ENCODE measurements at regions not wholly inside any gene's neighbourhood (a gene's known extent, or its start where the extent isn't known, plus 50 kb on each side); places are given as distances from the start of the nearest gene placed in this dataset.
"Not testable (repeated sequence)": the region's sequence is repeated elsewhere in the genome, so short reads cannot be mapped to it uniquely, and the experiment has no call there.

DNA sequence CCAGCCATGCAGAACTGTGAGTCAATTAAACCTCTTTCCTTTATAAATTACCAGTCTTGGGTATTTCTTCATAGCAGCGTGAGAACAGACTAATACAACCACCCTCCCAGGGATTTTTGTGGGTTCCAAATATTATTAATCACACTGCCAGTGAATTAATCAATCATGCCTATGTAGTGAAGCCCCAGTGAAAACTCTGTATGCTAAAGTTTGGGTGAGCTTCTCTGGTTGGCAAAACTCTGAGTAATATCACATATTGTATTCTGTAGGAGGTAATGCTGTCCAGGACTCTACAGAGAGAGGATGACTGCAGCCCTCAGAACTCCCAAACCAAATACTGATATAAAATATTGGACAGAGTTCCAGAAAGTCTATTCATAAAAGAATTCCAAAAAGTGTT is 216.9 kb downstream of the RPAP3 start:
- no peak for DNase-seq (ENCODE audit: low read depth in 2 of 2)

DNA sequence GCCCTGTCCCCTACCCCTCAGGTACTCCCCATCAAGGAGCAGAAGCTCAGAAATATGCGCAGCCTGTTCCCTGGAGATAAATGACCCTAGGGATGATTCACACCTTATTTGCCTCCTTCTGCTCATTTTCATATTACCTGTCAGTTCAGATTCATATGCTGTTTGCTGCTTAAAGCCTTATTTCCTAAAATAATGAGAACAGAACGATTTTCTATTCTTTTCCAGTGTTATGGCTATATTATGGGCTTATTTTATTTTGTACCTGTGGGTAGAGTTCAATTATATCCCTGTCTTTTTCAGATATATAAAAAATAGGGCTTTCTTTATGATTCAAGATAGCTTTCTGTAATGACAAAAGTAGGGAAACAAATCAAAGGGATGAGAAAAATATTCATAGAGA is 224.8 kb downstream of the RPAP3 start:
- no peak for DNase-seq (ENCODE audit: low read depth in 2 of 2)

DNA sequence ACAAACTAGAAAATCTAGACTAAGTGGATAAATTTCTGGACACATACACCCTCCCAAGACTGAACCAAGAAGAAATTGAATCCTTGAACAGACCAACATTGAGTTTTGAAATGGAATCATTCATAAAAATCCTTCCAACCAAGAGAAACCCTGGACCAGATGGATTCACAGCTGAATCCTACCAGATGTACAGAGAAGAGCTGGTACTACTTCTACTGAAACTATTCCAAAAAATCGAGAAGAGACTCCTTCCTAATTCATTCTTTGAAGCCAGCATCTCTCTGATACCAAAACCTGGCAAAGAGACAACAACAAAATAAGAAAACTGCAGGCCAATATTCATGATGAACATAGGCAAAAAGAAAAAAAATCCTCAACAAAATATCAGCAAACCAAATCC is 227.4 kb downstream of the RPAP3 start:
- no peak for DNase-seq (ENCODE audit: low read depth in 2 of 2)

DNA sequence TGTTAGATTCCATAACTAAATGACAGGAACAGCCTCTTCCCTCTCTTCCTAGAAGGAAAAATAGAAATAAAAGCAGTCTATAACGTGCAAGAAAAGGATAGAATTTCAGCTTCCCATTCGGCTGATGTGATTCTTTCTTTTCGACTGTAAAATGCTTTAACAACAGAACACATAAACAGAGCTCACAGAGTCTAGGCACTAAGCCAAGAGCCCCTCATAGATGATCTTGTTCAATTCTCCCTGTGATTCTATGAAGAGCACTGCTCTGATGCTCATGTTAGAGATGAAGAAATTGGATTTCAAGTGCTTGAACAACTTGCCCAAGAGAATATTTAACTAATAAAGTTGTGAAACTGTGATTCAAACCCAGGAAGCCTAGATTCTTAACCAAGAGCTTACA is 232.7 kb downstream of the RPAP3 start:
- no peak for DNase-seq (ENCODE audit: low read depth in 2 of 2)

DNA sequence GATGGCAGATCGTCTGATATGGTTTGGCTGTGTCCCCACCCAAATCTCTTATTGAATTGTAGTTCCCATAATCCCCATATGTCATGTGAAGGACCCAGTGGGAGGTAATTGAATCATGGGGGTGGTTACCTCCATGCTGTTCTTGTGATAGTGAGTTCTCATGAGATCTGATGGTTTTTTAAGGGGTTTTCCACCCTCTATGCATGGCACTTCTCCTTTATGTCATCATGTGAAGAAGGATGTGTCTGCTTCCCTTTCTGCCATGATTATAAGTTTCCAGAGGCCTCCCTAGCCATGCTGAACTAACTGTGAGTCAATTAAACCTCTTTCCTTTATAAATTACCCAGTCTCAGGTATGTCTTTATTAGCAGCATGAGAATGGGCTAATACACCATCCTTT is 235.5 kb downstream of the RPAP3 start:
- not testable (repeated sequence) for DNase-seq (ENCODE audit: low read depth in 2 of 2)

DNA sequence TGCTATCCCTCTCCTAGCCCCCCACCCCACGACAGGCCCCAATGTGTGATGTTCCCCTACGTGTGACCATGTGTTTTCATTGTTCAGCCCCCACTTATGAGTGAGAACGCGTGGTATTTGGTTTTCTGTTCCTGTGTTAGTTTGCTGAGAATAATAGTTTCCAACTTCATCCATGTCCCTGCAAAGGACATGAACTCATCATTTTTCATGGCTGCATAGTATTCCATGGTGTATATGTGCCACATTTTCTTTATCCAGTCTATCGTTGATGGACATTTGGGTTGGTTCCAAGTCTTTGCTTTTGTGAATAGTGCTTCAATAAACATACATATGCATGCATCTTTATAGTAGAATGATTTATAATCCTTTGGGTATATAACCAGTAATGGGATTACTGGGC is 241.9 kb downstream of the RPAP3 start:
- DNase-seq (ENCODE audit: low read depth in 2 of 2), result not testable (repeated sequence)

DNA sequence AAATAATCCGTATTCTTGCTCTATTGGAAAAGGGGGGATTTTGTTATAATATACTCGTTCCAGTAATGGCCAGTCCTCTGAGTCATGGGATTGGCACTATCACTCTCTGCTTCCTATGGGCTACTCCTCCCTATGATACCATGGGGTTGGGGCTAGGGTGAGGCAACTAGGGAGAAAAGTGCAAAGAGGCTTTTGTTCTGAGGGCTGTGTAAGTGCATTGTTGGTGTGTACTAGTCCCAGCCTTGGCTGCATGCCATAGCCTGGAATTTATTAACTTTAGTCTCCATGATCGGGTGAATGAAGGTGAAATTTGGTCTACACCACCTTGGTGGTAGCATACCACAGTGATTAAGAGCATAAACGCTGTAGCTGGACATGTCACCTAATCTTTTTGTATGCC is 247.6 kb downstream of the RPAP3 start:
- DNase-seq (ENCODE audit: low read depth in 2 of 2), result no peak

DNA sequence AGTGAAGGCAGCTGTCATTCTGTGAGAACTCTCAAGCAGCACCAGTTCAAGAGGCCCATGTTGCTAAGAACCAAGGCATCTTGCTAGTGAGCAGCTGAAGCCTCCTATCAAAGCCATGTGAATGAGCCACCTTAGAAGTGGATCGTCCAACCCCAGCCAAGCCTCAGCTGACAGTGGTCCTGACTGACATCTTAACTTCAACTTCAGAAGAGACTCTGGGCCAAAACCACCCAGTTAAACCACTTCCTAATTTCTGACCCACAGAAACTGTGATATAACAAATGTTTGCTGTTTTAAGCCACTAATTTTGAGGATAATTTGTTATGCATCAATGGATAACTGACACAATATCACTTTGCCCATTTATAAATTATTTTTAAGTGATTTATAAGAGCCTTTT is 256.0 kb downstream of the RPAP3 start:
- DNase-seq (ENCODE audit: low read depth in 2 of 2), result no peak

DNA sequence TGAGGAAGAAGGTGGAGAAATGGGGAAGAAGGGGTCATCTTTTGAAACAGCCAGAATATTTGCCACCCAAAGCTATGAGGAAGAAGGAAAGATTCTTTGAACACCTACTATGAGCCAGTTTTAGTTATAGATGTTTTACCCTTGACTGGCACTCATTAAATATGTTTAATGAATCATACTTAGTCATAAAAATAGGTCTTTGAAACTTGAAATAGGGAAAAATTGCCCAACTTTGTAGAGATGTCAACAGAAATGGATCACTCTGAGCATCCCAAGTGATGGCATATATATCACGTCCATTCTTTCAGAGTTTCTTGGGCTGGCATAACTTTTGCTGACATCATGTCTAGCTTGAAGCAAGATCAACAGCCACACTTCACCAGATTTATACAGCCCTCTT is 263.5 kb downstream of the RPAP3 start:
- no peak for DNase-seq (ENCODE audit: low read depth in 2 of 2)

DNA sequence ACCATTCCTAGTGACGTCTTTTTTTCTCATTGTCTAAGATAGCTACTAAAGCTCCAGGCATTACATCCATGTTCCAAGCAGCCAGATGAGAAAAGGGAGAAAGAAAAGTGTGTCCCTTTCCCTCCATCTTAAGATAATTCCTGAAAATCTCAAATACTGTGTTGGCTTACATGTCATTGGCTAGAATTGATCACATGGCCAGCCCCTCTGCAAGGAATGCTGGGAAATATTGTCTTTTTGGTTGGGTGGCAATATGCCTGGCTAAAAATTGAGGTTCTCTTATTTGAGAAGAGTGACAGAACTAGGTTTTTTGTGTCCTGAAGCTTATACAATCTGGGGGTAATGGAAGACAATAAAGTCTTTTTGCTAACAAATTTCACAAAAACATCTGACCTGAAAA is 264.3 kb downstream of the RPAP3 start:
- DNase-seq (ENCODE audit: low read depth in 2 of 2), result no peak

DNA sequence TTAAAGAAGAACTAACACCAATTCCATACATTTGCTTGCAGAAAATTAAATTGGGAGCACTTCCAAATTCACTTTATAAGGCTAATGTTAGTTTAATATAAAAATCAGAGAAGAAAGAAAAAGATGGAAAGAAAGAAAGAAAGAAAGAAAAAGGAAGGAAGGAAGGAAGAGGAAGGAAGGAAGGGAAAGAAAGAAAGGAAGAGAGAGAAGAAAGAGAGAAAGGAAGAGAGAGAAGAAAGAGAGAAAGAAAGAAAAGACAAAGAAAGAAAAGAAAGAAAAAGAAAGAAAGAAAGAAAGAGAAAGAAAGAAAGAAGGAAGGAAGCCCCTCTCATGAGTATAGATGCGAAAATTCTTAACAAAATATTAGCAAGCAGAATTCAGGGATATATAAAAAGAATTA is 267.7 kb downstream of the RPAP3 start:
- DNase-seq (ENCODE audit: low read depth in 2 of 2), result no peak

DNA sequence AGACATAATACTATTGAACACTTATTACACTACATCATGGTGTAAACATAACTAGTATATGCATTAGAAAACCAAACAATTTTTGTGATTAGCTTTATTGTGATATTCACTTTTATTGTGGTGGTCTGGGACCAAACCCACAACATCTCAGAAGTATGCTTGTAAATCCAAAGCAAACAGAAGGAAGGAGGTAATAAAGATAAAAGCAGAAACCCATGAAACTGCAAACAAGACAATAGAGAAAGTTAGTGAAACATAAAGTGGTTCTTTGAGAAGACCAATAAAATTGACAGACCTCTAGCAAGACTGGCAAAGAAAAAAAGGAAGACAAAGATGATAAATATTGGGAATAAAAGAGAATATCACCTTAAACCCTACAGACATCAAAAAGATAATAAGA is 268.3 kb downstream of the RPAP3 start:
- no peak for DNase-seq (ENCODE audit: low read depth in 2 of 2)

DNA sequence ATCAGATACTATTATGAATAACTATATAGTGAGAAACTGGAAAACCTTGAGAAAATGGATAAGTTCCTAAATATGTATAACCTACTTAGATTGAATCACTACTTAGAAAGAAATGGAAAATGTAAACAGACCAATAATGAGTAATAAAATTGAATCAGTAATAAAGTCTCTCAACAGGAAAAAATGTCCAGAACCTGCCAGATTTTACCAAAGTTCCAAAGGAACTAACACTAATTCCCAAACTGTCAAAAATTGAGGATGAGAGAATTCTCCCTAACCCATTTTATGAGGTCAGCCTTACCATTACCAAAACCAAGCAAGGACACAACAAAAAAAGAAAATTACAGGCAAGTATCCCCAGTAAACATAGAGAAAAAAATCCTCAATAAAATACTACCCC is 272.0 kb downstream of the RPAP3 start:
- DNase-seq (ENCODE audit: low read depth in 2 of 2), result no peak

DNA sequence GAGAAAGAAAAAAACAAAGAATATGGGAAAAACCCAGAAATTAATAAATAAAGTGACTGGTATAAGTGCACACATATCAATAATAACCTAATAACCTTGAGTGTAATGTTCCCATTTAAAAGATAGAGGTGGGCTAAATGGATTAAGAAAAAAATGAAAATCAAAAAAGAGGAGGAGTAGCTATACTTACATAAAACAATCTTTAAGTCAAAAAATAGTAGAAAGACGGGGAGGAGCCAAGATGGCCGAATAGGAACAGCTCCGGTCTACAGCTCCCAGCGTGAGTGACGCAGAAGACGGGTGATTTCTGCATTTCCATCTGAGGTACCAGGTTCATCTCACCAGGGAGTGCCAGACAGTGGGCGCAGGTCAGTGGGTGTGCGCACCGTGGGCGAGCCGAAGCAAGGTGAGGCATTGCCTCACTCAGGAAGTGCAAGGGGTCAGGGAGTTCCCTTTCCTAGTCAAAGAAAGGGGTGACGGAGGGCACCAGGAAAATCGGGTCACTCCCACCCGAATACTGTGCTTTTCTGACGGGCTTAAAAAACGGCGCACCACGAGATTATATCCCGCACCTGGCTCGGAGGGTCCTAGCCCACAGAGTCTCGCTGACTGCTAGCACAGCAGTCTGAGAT is 279.0 kb downstream of the RPAP3 start:
- not testable (repeated sequence) for DNase-seq (ENCODE audit: low read depth in 2 of 2)

DNA sequence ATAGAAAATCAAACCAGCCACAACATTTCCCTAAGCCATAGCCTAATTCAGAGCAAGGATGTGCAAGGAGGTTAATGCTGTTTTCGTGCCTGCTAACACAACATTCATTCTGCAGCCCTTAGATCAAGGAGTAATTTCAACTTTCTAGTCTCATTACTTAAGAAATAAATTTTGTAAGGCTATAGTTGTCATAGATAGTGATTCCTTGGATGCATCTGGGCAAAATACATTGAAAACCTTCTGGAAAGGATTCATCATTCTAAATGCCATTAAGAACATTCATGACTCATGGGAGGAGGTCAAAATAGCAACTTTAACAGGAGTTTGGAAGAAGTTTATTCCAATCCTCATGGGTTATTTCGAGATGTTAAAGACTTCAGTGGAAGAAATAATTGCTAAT is 283.2 kb downstream of the RPAP3 start:
- DNase-seq (ENCODE audit: low read depth in 2 of 2), result no peak

DNA sequence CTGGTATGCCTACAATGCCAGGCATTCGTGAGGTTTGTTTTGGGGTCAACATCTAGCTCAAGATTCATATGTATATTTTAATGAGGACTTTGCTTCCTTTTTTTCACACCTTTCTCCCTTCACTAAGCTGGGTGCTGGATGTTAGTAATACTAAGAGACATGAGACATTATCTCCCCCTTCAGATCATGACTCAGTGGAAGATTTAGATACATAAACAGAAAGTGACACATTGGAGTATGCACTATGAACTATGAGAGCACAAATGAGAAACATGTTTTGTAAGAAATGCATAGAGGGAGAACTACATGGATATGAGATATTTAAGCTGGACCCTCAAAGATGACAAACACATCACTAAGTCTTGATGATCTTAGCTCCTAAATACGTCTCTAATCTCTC is 286.3 kb downstream of the RPAP3 start:
- DNase-seq (ENCODE audit: low read depth in 2 of 2), result no peak

DNA sequence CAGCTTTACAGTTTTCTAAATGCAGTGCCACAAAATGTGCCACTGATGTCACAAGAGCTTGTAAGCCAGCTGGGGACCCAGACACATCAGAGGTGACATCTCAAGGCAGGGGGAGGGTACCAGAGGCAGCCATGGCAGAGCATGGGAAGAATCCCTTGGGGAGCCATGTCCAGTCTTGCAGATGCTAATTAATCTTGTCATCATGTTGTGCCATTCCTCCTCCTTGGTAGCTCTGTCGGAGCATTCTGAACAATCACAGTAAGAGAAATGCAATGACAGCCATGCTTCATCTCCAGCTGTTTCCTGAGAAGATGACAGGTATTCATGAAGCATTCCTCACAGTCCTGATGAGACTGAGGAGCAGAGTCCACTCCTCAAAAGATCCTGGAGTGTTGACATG is 287.9 kb downstream of the RPAP3 start:
- no peak for DNase-seq (ENCODE audit: low read depth in 2 of 2)

DNA sequence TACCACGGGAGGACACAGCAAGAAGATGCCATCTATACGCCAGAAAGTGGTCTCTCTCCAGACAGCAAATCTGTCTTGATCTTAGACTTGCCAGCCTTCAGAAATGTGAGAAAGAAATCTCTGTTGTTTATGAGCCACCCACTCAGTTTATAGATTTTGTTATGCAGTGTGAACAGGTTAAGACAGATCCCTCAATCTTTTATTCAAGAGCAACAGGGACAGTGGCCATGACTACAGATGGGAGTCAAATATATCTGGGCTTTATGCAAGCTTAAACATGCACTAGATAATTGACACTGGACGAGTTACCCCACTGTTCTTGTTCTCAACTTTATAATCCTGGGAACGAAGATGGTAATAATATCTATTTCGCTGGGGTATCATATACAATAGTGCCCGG is 288.7 kb downstream of the RPAP3 start:
- no peak for DNase-seq (ENCODE audit: low read depth in 2 of 2)

DNA sequence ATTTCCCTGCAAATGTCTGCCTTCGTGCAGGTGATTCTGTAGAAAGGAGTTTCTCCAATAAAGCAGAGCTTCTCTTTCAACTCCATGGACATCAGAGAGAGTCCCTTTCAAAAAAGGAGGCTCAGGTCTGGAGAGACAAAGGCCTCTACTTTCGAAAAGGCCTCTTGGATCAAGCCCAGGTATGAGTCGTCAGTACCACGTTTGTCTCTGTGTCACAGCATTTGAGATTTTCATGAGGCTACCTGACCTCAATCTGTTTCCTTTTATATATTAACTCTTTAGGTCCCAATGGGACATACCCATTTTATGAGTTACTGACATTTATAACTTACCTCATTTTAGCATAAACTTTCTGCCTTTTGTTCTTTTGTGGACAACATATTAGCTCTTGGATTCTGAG is 290.8 kb downstream of the RPAP3 start:
- no peak for DNase-seq (ENCODE audit: low read depth in 2 of 2)

DNA sequence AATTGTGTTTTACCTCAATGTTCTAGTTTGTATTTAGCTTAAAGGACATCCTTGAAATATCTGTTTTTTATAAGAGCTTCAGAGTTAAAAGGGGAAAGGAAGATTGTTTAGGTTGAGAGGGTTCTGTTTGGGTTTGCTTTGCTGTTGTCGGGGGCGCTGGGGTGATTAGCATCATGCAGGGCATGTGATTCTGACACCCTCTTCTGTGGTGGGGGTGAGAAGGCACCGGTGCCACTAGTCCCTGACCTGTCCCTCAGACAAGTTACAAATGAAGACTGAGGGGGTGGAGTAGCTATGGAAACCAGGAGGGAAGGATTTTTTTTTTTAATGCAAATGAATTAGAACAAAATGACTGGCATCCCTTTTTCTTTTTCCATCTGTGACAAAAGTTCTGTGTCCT is 291.3 kb downstream of the RPAP3 start:
- no peak for DNase-seq (ENCODE audit: low read depth in 2 of 2)

DNA sequence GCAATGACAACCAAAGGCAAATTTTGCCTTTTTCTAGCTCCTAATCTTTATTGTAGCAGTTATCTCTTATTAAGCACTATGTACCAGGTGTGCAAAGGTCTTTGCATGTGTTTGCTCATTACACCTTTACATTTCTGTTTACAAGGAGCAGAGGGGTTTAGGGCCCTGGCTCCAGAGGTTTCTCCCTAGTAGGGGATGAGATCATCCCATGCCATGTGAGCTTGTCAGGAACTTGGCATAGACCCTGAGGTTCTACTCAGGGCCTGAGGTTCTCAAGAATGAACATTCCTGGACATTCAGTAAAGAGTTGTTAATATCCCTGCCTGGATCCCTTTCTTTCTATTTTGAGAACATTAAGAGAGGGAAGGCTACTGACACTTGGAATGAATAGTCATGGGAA is 292.0 kb downstream of the RPAP3 start:
- DNase-seq (ENCODE audit: low read depth in 2 of 2), result no peak

DNA sequence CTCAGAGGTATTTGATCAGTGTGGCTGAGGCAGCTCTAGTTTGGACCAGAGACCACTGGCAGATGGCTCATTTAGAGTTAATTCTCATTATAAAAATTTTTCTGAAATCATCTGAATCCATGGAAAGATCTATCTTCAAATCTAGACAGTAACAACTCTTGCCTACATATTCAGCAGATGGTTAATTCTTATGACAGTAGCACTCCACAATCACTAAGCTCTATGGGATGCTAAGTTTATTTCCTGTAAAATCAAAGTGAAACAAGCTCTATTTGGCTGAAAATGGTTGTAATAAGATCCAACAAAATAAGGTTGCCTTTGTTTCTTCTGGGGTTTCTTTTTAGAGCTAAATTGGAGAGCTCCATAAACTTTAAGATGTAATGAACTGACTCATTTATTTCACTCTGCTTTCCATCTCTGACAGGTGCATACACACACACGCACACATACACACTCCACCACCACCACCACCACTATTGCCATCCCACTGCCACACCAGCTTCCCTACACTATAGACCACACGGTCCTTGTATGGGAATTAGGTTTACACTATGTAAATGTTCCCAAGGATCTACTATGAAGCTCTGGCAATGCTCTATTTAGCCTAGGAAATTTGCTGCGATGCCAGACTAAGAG is 293.1 kb downstream of the RPAP3 start:
- DNase-seq (ENCODE audit: low read depth in 2 of 2), result no peak

DNA sequence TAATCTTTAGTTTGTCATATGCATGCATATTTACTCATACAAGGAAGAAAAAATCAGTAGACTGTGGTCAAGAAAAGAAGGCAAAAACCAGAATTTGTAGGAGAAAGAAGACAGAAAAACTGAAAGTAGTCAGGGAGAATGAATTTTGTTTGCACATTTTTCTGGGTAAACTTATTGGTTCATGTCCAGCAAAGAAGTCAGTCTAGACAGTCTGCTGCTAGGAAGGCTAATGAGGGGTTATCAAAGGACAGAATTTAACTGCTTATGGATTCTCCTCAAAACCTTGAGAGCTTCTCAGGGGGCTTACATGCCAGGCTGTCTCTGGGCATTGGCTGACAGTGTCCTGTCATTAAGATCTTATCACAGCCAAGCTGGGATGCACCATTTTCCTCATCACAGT is 293.9 kb downstream of the RPAP3 start:
- no peak for DNase-seq (ENCODE audit: low read depth in 2 of 2)

DNA sequence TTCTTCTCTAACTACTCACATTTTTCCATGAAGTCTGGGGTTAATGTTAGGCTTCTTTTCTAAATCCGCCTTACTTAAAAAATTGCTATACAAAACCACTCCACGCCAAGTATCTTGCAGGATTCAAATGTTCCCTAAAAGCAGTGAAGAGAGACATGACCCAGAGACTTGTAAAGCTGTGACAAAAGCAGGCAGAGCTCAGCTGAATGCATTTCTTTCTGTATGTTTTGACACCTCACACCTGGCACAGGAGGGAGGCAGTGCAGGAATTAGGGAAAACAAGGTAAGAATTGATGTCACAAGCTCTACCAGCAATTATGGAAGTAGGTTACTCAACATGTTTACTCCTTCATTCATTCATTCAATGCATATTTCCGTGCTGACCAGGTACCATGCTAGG is 295.0 kb downstream of the RPAP3 start:
- DNase-seq (ENCODE audit: low read depth in 2 of 2), result no peak
